Endothelial cell of umbilical vein (primary cell): ENCODE measurements at regions not wholly inside any gene's neighbourhood (a gene's known extent, or its start where the extent isn't known, plus 50 kb on each side); places are given as distances from the start of the nearest gene placed in this dataset.

ENCODE experiments used
- BruUV-seq: library from RNA; stranded (reverse); fragments of 400-500 nt; replicated peaks from 2 replicates; lab custom pipeline; 2021; lab: Mats Ljungman, UMichigan
- CTCF ChIA-PET: fragments of 300-600, 350-600 bp; sonication (Branson Sonifier 250); formaldehyde crosslinking; loops from one replicate; lab custom pipeline; 2021; ENCODE audit warnings: antibody characterized with exemption, inconsistent platforms; lab: Charles Lee
- POLR2A ChIA-PET: fragments of 300-600, 350-600 bp; sonication (Branson Sonifier 250); formaldehyde crosslinking; loops from one replicate; lab custom pipeline; 2021; ENCODE audit warnings: antibody characterized with exemption, inconsistent platforms; lab: Charles Lee
- DNase-seq: peaks from one replicate; pipeline ENCODE4 v3.0.0-alpha.2; 2011; ENCODE audit warnings: low read depth, low spot score
- FAIRE-seq: peaks from 2 replicates; lab custom pipeline; 2011; peaks lifted over from hg19 to GRCh38; lab: Jason Lieb, UNC
- H2AFZ ChIP-seq: 2 replicates; pipeline ENCODE4 v1.6.0; 2012; ENCODE audit warnings: low read depth, low read length, control low read depth, inconsistent platforms
- H3K27ac ChIP-seq: 2 replicates; pipeline ENCODE4 v1.5.1; 2011; ENCODE audit warnings: low read depth, mild to moderate bottlenecking, control low read depth, low read length, moderate library complexity; ENCODE audit not compliant: insufficient read depth
- H3K27me3 ChIP-seq, 2 experiments: 2 replicates each; pipeline versions ENCODE4 v1.6.0 to v1.6.1; 2011; ENCODE audit warnings: low read length in 2 of 2, mixed read lengths in 1 of 2; ENCODE audit not compliant: control insufficient read depth in 2 of 2, insufficient read depth in 2 of 2
- H3K36me3 ChIP-seq, 2 experiments: 2 replicates in 1 of 2; 3 replicates in 1 of 2; pipeline ENCODE4 v1.5.1; 2011; ENCODE audit warnings: low read length in 2 of 2, mild to moderate bottlenecking in 1 of 2, moderate library complexity in 1 of 2; ENCODE audit not compliant: control insufficient read depth in 2 of 2, insufficient read depth in 2 of 2; ENCODE audit errors: extremely low read depth in 1 of 2
- H3K4me1 ChIP-seq: 3 replicates; pipeline ENCODE4 v1.5.1; 2011; ENCODE audit warnings: mild to moderate bottlenecking, low read length; ENCODE audit not compliant: control insufficient read depth, insufficient read depth; ENCODE audit errors: extremely low read depth
- H3K4me2 ChIP-seq: 2 replicates; pipeline ENCODE4 v1.6.1; 2011; ENCODE audit warnings: low read length, control low read depth, mixed read lengths; ENCODE audit not compliant: insufficient read depth
- H3K4me3 ChIP-seq, 3 experiments: fragments of 200-600 bp in 1 of 3; sonication (generic), shearing (Covaris generic) in 1 of 3; replicated peaks in 1 of 3; 2 replicates each; pipeline ENCODE4 v1.5.1; 2011 to 2016; ENCODE audit warnings: control low read depth in 3 of 3, low read length in 3 of 3, mild to moderate bottlenecking in 2 of 3, inconsistent platforms in 1 of 3, low read depth in 1 of 3, moderate library complexity in 1 of 3; ENCODE audit not compliant: insufficient read depth in 1 of 3
- H3K79me2 ChIP-seq: 2 replicates; pipeline ENCODE4 v1.6.0; 2012; ENCODE audit warnings: low read length, inconsistent platforms; ENCODE audit not compliant: control insufficient read depth, insufficient read depth
- H3K9ac ChIP-seq: replicated peaks from 2 replicates; pipeline ENCODE3; 2011; ENCODE audit warnings: low read length, control low read depth; ENCODE audit not compliant: insufficient read depth; ENCODE audit errors: extremely low read depth
- H3K9me1 ChIP-seq: replicated peaks from 3 replicates; pipeline ENCODE4 v1.6.0; 2011; ENCODE audit warnings: mild to moderate bottlenecking, low read length; ENCODE audit not compliant: control insufficient read depth, insufficient read depth; ENCODE audit errors: extremely low read depth
- H3K9me3 ChIP-seq: replicated peaks from 2 replicates; pipeline ENCODE4 v1.5.1; 2012; ENCODE audit warnings: low read length, inconsistent platforms; ENCODE audit not compliant: control insufficient read depth, insufficient read depth
- H4K20me1 ChIP-seq: replicated peaks from 2 replicates; pipeline ENCODE3; 2011; ENCODE audit warnings: mild to moderate bottlenecking, low read length; ENCODE audit not compliant: control insufficient read depth, insufficient read depth; ENCODE audit errors: extremely low read depth
- EZH2 ChIP-seq: IDR thresholded peaks from 2 replicates; pipeline ENCODE4 v1.6.1; 2012; ENCODE audit warnings: borderline replicate concordance, low read depth, mild to moderate bottlenecking, moderate library complexity, low read length, inconsistent platforms; ENCODE audit not compliant: severe bottlenecking
- FOS ChIP-seq: IDR thresholded peaks from 2 replicates; pipeline ENCODE4 v1.6.1; 2011; ENCODE audit warnings: mild to moderate bottlenecking, low read length, moderate library complexity, borderline replicate concordance; ENCODE audit not compliant: insufficient read depth
- GATA2 ChIP-seq: IDR thresholded peaks from 2 replicates; pipeline ENCODE4 v1.7.0; 2011; ENCODE audit warnings: low read depth, mild to moderate bottlenecking, moderate library complexity, mixed read lengths, low read length; ENCODE audit not compliant: insufficient read length, insufficient read depth
- JUN ChIP-seq: IDR thresholded peaks from 2 replicates; pipeline ENCODE4 v1.6.1; 2011; ENCODE audit warnings: borderline replicate concordance, low read depth; ENCODE audit not compliant: insufficient read length, insufficient read depth
- MAX ChIP-seq: IDR thresholded peaks from 2 replicates; pipeline ENCODE4 v1.6.1; 2011; ENCODE audit not compliant: insufficient read depth, insufficient read length
- MYC ChIP-seq: IDR thresholded peaks from one replicate; pipeline ENCODE4 v1.6.1; 2011; ENCODE audit warnings: mild to moderate bottlenecking, low read depth, low read length
- POLR2A ChIP-seq: IDR thresholded peaks from 2 replicates; pipeline ENCODE4 v1.6.1; 2012; ENCODE audit warnings: low read depth, mild to moderate bottlenecking, control low read depth, low read length
- POLR2AphosphoS5 ChIP-seq: IDR thresholded peaks from 2 replicates; pipeline ENCODE4 v1.6.1; 2012; ENCODE audit warnings: low read depth, mild to moderate bottlenecking, control low read depth, low read length, moderate library complexity; ENCODE audit not compliant: insufficient read depth
- dilution Hi-C: fragments of 300-500 bp; cut with MboI; formaldehyde crosslinking; loops from one replicate; pipeline ENCODE4 v1.15.0; 2019; ENCODE audit warnings: low sequenced_read_pairs; ENCODE audit not compliant: extremely low pct_ligation_motif_present
- intact Hi-C: fragments of 100-400 bp; cut with micrococcal nuclease; formaldehyde crosslinking; loops from one replicate; pipeline ENCODE4 v1.10.0; 2022
- TF ChIP-seq, protein P1 (sequence below), 2 donors: IDR thresholded peaks; 1 replicate in 1 of 2; 2 replicates in 1 of 2; pipeline ENCODE4 v1.5.1; 2011; ENCODE audit warnings: low read length in 2 of 2, mild to moderate bottlenecking in 2 of 2, moderate library complexity in 2 of 2, control low read depth in 1 of 2, inconsistent platforms in 1 of 2, low read depth in 1 of 2; ENCODE audit not compliant: insufficient read depth in 1 of 2; ENCODE audit errors: extremely low read depth in 1 of 2

DNA sequence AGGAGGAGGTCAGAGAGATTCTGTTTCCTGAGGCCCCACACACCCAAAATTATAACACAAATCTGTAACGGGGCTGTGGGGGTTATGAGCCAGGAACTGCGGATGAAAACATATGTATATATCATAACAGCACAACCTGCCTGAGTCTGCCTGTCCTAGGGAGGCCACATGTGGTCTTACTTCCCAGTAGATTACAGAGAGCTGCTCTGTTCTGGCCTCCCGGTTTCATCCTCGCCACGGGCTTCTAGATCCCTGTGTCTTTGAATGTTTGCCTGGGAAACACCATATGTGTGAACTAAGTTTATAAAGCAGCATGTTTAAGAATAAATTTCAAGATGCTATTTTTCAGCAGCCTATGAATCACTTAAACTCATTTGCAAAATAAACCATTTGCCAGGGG, 124.0 kb downstream of the TMEM200C start:
- Histone ChIP-seq H3K27ac (no peak overlapping the region), H2AFZ (no peak overlapping the region), H3K4me1 (no peaks in the 10 kb centered on the region), H3K79me2 (no peaks in the 10 kb centered on the region), H3K9ac (no peak overlapping the region), H3K9me3 (no peaks in the 10 kb centered on the region), H3K27me3 (no peaks in the 10 kb centered on the region), H4K20me1 (no peaks in the 10 kb centered on the region), H3K4me3 (no peak overlapping the region), H3K36me3 (no peaks in the 10 kb centered on the region), H3K9me1 (no peaks in the 10 kb centered on the region), H3K4me2 (no peak overlapping the region)
- no TSS peak for BruUV-seq
- CTCF ChIA-PET, result no interaction called here
- FAIRE-seq (no peak), DNase-seq (no peak)
- POLR2A ChIA-PET, result no interaction called here
- intact Hi-C loops, result no loop called here
- TF ChIP-seq POLR2AphosphoS5 (no peak), EZH2 (no peak), JUN (no peak), MYC (no peak), FOS (no peak), MAX (no peak), POLR2A (no peak), GATA2 (no peak)
- TF ChIP-seq, protein P1, sequence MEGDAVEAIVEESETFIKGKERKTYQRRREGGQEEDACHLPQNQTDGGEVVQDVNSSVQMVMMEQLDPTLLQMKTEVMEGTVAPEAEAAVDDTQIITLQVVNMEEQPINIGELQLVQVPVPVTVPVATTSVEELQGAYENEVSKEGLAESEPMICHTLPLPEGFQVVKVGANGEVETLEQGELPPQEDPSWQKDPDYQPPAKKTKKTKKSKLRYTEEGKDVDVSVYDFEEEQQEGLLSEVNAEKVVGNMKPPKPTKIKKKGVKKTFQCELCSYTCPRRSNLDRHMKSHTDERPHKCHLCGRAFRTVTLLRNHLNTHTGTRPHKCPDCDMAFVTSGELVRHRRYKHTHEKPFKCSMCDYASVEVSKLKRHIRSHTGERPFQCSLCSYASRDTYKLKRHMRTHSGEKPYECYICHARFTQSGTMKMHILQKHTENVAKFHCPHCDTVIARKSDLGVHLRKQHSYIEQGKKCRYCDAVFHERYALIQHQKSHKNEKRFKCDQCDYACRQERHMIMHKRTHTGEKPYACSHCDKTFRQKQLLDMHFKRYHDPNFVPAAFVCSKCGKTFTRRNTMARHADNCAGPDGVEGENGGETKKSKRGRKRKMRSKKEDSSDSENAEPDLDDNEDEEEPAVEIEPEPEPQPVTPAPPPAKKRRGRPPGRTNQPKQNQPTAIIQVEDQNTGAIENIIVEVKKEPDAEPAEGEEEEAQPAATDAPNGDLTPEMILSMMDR (IDR thresholded peaks at IDR 0.05; ENCODE audit: extremely low read depth in 1 of 2, insufficient read depth in 1 of 2, low read depth in 1 of 2, low read length in 2 of 2), result no peak
- dilution Hi-C loops, result no loop called here
